ENCODE measurements at regions not wholly inside any gene's neighbourhood (a gene's known extent, or its start where the extent isn't known, plus 50 kb on each side); places are given as distances from the start of the nearest gene placed in this dataset.

GRCh38 chrX:13430136-13430827, 110.4 kb upstream of the ATXN3L start:
- no peak for TF ChIP-seq CTCF (IDR thresholded peaks at IDR 0.05)
- no peak for TF ChIP-seq ZFX (IDR thresholded peaks at IDR 0.05; ENCODE audit: borderline replicate concordance)
